GM19468 (cell line): ENCODE measurements at regions not wholly inside any gene's neighbourhood (a gene's known extent, or its start where the extent isn't known, plus 50 kb on each side); places are given as distances from the start of the nearest gene placed in this dataset.

ENCODE experiments used
- ATAC-seq: cut with Tn5 transposase; IDR thresholded peaks from one replicate; pipeline ENCODE4 v1.9.1; 2021; ENCODE audit warnings: mild to moderate bottlenecking, moderate library complexity, moderate number of reproducible peaks; ENCODE audit not compliant: unreplicated experiment; ENCODE audit errors: extremely low read depth

- no peak for ATAC-seq
Observed at GRCh38 chr12:58067610-58068387, 126.4 kb downstream of the ATP23 start.

GRCh38 chr12:58068706-58069105 is 127.3 kb downstream of the ATP23 start:
- no peak for ATAC-seq

- no peak for ATAC-seq
Observed at GRCh38 chr12:58069268-58069963, 128.0 kb downstream of the ATP23 start.

GRCh38 chr12:58071994-58072393 is 130.6 kb downstream of the ATP23 start:
- ATAC-seq = no peak

GRCh38 chr12:58074259-58074658 is 132.9 kb downstream of the ATP23 start:
- no peak for ATAC-seq

DNA sequence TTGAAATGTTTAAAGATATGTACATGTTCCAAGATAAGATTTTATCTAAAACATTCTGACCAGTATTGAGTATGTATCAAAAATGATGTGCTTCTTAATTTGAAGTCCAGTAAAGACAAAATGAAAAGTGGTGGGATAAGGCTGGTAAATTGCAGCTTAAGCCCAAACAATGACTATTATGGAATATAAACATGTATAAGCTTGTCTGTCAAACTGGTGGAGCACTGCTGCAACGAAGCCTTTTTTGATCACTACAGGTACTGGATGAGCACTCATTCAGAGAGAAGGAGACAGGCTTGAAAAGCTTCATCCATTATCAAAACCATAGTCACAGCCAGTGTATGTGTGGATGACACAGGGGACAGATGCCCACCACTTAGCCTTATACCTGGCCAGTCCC is 138.4 kb downstream of the ATP23 start:
- ATAC-seq = no peak

- ATAC-seq = no peak
Observed at GRCh38 chr12:58081488-58081887, 140.1 kb downstream of the ATP23 start.

GRCh38 chr12:58082996-58083395 is 141.6 kb downstream of the ATP23 start:
- ATAC-seq = no peak

- no peak for ATAC-seq
Observed at GRCh38 chr12:58086006-58086405, 144.6 kb downstream of the ATP23 start.

DNA sequence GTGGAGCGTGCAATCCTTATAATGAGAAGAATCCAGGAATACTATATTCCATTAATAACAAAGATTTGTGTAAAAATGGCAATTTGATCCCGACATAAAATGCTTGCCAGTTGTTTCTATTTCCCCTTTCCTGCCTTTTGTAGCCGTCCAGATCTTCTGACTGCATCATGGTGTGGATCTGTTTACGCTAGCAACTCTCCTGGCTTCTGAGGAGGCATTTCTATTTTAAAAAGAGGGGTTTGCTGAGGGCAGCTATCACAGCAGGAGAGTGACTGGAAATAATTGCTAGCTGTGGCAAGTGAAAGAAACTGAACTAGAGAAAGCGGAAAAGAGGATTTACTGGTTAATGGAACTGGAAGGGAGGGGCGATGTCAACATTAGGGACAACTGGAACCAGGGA is 145.6 kb downstream of the ATP23 start:
- no peak for ATAC-seq

DNA sequence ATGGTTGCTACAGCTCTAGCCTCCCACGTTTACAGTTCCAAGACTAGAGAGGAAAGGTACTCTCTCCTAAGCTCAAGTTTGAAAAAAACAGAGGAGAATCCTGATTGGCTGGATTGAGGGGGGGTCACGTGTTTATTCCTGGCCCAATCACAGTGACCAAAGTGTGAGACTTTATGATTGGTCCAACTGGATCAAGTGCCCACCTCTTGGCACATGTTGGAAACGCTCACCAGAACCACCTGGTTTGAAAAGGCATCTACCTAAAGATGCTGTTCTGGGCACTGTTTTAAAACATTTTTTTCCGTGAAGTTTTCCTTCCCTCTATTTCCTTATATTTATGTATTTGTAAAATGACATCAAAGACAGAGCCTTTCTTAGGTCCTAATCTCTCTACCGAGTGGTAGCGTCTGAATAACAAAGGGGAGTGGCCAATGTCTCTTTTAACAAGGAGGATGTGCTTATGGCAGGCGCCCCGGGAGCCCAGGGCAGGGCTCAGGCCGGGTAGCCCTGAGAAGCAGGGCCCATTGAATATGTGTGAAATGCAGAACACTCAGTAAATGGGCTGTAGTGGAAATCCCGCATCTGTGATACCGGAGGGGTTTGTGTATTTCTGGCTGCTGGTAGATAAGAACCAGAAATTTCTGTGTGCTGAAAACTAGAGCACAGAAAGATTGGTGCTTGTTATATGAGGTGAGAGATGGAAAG is 146.2 kb downstream of the ATP23 start:
- no peak for ATAC-seq

- ATAC-seq = no peak
Observed at GRCh38 chr12:58089588-58089987, 148.2 kb downstream of the ATP23 start.

- ATAC-seq = no peak
Observed at GRCh38 chr12:58090685-58091084, 149.3 kb downstream of the ATP23 start.

GRCh38 chr12:58095002-58095401 is 153.6 kb downstream of the ATP23 start:
- ATAC-seq = no peak

GRCh38 chr12:58097741-58098140 is 156.4 kb downstream of the ATP23 start:
- ATAC-seq = no peak

- no peak for ATAC-seq
Observed at GRCh38 chr12:58099476-58099875, 158.1 kb downstream of the ATP23 start.

GRCh38 chr12:58104351-58104755 is 163.0 kb downstream of the ATP23 start:
- ATAC-seq = no peak

DNA sequence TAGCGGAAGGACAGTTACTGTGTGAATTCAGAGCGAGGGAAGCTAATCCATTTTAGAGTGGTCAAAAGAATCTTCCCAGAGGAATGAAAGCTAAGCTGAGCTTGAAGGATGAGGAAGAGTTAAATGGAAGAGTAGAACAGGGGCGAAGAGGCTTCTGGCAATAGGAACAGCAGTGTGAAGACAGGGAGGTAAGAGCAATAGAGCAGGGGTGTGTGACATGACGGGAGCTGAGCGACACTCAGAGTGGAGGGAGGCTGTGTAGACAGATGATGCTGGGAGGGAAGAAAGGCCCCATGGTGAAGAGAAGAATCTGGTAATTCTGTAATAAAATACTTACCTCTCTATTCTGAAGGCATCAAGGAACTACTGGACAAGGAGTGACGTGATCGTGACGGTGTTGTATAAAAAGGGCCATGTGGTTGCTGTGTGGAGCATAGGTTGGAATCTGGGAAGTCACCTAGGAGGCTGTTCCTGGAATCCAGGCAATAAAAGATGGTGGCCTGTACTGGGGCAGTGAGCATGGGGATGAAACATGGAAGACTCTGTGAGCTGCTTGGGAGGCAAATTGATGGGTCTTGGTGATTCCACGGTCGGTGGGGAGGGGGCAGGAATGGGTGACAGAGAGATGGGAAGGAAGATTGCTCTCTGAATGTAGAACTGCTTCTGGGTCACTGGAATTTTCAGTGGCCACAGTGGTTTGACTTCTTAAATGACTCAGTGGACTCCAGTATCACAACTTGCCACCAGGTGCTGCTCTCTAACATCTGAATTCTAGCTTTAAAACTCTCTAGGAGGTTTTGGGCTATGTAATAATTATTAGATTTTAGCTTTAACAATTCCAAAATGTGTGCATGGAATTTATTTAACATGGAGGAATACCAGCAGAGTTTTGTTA is 164.1 kb downstream of the ATP23 start:
- no peak for ATAC-seq

DNA sequence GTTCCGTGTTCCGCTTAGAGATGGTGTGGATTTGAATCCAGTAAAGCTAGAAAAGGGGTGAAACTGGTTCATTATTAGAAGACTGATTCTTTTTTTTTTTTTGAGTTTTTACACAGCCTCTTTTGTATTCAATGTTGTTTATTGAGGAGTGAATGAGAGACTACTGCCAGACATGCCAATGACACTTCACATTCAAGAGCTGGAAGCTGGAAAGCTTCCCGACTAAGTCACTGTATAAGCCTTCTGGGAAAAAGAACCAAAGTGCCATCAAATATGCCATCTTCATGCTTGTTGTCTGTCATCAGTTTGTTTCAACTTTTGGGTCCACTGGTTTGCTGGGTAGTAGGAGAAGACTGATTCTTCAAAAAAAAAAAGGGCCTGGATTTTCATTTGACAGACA is 164.8 kb downstream of the ATP23 start:
- ATAC-seq = no peak

GRCh38 chr12:58117201-58117600 is 175.8 kb downstream of the ATP23 start:
- ATAC-seq = no peak
